Stomach (tissue), 8 donors: ENCODE measurements at regions not wholly inside any gene's neighbourhood (a gene's known extent, or its start where the extent isn't known, plus 50 kb on each side); places are given as distances from the start of the nearest gene placed in this dataset.
A peak's percentile ranks its signal among the peaks of the same experiment; 100 is the strongest.

Source experiments
- DNase-seq, 2 donors: peaks; one replicate each; pipeline versions ENCODE4 v3.0.0 to v3.0.0-alpha.2; 2013 to 2019
- H3K27ac ChIP-seq, 5 donors: fragments of 200-600 bp in 4 of 5; sonication (generic) in 4 of 5; one replicate each; pipeline ENCODE4 v1.5.1; 2013 to 2019; ENCODE audit warnings: mild to moderate bottlenecking in 1 of 5, moderate library complexity in 1 of 5
- H3K27me3 ChIP-seq, 3 donors: fragments of 200-600 bp; sonication (generic); one replicate each; pipeline ENCODE4 v1.5.1; 2017 to 2019; ENCODE audit warnings: mixed run types in 1 of 3
- H3K36me3 ChIP-seq, 4 donors: fragments of 200-600 bp; sonication (generic); 1 replicate in 3 of 4; 2 replicates in 1 of 4; pipeline ENCODE4 v1.5.1; 2016 to 2019
- H3K4me1 ChIP-seq, 4 donors: fragments of 200-600 bp; sonication (generic); one replicate each; pipeline ENCODE4 v1.5.1; 2016 to 2019
- H3K4me3 ChIP-seq, 4 donors: fragments of 200-600 bp; sonication (generic) in 3 of 4; one replicate each; pipeline ENCODE4 v1.5.1; 2016 to 2019; ENCODE audit warnings: mild to moderate bottlenecking in 1 of 4
- H3K9me3 ChIP-seq, 4 donors: fragments of 200-600 bp; sonication (generic); one replicate each; pipeline ENCODE4 v1.5.1; 2016 to 2019
- CTCF ChIP-seq, 7 experiments: fragments of 450-650 bp in 4 of 7; fragments of 200-600 bp in 3 of 7; sonication (generic) in 3 of 7; IDR thresholded peaks; one replicate each; pipeline ENCODE4 v1.5.1; 2016 to 2019; ENCODE audit warnings: antibody characterized with exemption in 7 of 7, control low read depth in 2 of 7, mild to moderate bottlenecking in 1 of 7
- EP300 ChIP-seq: sonication (generic); formaldehyde crosslinking; IDR thresholded peaks from one replicate; pipeline ENCODE4 v1.6.1; 2017; ENCODE audit warnings: antibody characterized with exemption
- POLR2A ChIP-seq, 4 donors: fragments of 450-650 bp; IDR thresholded peaks; one replicate each; pipeline ENCODE4 v1.6.1; 2016; ENCODE audit warnings: antibody characterized with exemption in 4 of 4, control low read depth in 2 of 4, mild to moderate bottlenecking in 1 of 4, moderate library complexity in 1 of 4
- POLR2AphosphoS5 ChIP-seq, 3 donors: sonication (generic); formaldehyde crosslinking; IDR thresholded peaks; one replicate each; pipeline ENCODE4 v1.6.1; 2016; ENCODE audit warnings: antibody characterized with exemption in 3 of 3
- WGBS, 5 donors: extraction: QIAGEN DNeasy Blood & Tissue Kit in 3 of 5; methylation state at CpG; one replicate each; pipeline versions ENCODE4 v1.1.5 to v1.1.7; 2013 to 2018; 5-methylcytosine and 5-hydroxymethylcytosine counted together
- intact Hi-C: fragments of 100-400 bp; cut with DNase I; formaldehyde crosslinking; loops from one replicate; pipeline ENCODE4 v1.15.1; 2023; ENCODE audit warnings: low total_unique reads
- donor health status: healthy with polysubstance abuse.
- donor health status: Bipolar disorder and iron deficiency.
- donor health status: healthy.

GRCh38 chr1:55402142-55402541 is 187.0 kb upstream of the USP24 start:
- peak overlapping the region in 1 of 5 donors; percentile 15 for H3K27ac ChIP-seq
- TF ChIP-seq EP300 (no peak), CTCF (IDR thresholded peaks at IDR 0.05) (no peak), POLR2A (IDR thresholded peaks at IDR 0.05) (no peak), POLR2AphosphoS5 (IDR thresholded peaks at IDR 0.05) (no peak)
- H3K4me3 ChIP-seq: no peak overlapping the region
- intact Hi-C loops: no loop called here
- peaks cover 0 to 8% (median 3%) of the 10 kb centered on the region in 4 donors for H3K4me1 ChIP-seq
- H3K9me3 ChIP-seq: no peaks in the 10 kb centered on the region
- no peaks in the 10 kb centered on the region for H3K27me3 ChIP-seq
- H3K36me3 ChIP-seq: no peaks in the 10 kb centered on the region
- DNase-seq: peak in 1 of 2 donors; percentile 35
- WGBS, 5 donors: 63 to 76% (median 71%) methylated on average over 3 of the region's 3 CpGs

GRCh38 chr1:55400508-55400907 is 185.3 kb upstream of the USP24 start:
- Histone ChIP-seq H3K36me3 (no peaks in the 10 kb centered on the region), H3K9me3 (no peaks in the 10 kb centered on the region), H3K27ac (no peak overlapping the region), H3K27me3 (no peaks in the 10 kb centered on the region), H3K4me3 (no peak overlapping the region), H3K4me1 (peaks cover 0 to 8% (median 3%) of the 10 kb centered on the region in 4 donors)
- TF ChIP-seq CTCF (IDR thresholded peaks at IDR 0.05): no peak
- intact Hi-C loops: no loop called here
- DNase-seq: peak in 1 of 2 donors; percentile 46
- 81 to 86% (median 82%) methylated on average over 8 of the region's 8 CpGs for WGBS, 5 donors

- intact Hi-C loops: no loop called here
- Histone ChIP-seq H3K4me1 (peaks cover 0 to 8% (median 3%) of the 10 kb centered on the region in 4 donors), H3K4me3 (no peak overlapping the region), H3K9me3 (peaks cover 0 to 5% (median 2%) of the 10 kb centered on the region in 4 donors), H3K27me3 (no peaks in the 10 kb centered on the region), H3K36me3 (no peaks in the 10 kb centered on the region), H3K27ac (no peak overlapping the region)
- WGBS, 5 donors: 27 to 38% (median 31%) methylated on average over 5 of the region's 5 CpGs
- TF ChIP-seq POLR2AphosphoS5 (IDR thresholded peaks at IDR 0.05): no peak
- TF ChIP-seq EP300: no peak
- no peak for TF ChIP-seq POLR2A (IDR thresholded peaks at IDR 0.05)
- no peak for TF ChIP-seq CTCF (IDR thresholded peaks at IDR 0.05)
- peak; percentile 32 to 47 for DNase-seq
Observed at GRCh38 chr1:55399346-55399745, 184.2 kb upstream of the USP24 start.

- 60 to 69% (median 62%) methylated on average over 5 of the region's 5 CpGs for WGBS, 5 donors
- DNase-seq: no peak
- no peaks in the 10 kb centered on the region for H3K27me3 ChIP-seq
- no peak overlapping the region for H3K4me3 ChIP-seq
- no peak for TF ChIP-seq EP300
- TF ChIP-seq CTCF (IDR thresholded peaks at IDR 0.05): no peak
- no peak for TF ChIP-seq POLR2AphosphoS5 (IDR thresholded peaks at IDR 0.05)
- no peak for TF ChIP-seq POLR2A (IDR thresholded peaks at IDR 0.05)
- H3K9me3 ChIP-seq: peaks cover 0 to 8% (median 4%) of the 10 kb centered on the region in 4 donors
- H3K4me1 ChIP-seq: peaks cover 0 to 8% (median 3%) of the 10 kb centered on the region in 4 donors
- H3K27ac ChIP-seq: no peak overlapping the region
- no peaks in the 10 kb centered on the region for H3K36me3 ChIP-seq
- intact Hi-C loops: no loop called here
Observed at GRCh38 chr1:55396381-55396891, 181.3 kb upstream of the USP24 start.
